Pancreas (tissue), 10 donors: ENCODE measurements at regions not wholly inside any gene's neighbourhood (a gene's known extent, or its start where the extent isn't known, plus 50 kb on each side); places are given as distances from the start of the nearest gene placed in this dataset.

Experiments
- ATAC-seq, 4 donors: fragments of 200-7000 bp; cut with Tn5 transposase; one replicate each; pipeline versions ENCODE4 v1.8.0 to v1.9.1; 2020; ENCODE audit warnings: mild to moderate bottlenecking in 4 of 4, moderate library complexity in 4 of 4
- DNase-seq, 6 donors: peaks; one replicate each; pipeline ENCODE4 v3.0.0-alpha.2; 2020
- FAIRE-seq: peaks from 2 replicates; lab custom pipeline; 2012; peaks lifted over from hg19 to GRCh38; lab: Jason Lieb, UNC
- H3K27ac ChIP-seq, 4 donors: fragments of 200-600 bp; sonication (generic); 1 replicate in 3 of 4; 2 replicates in 1 of 4; pipeline versions ENCODE4 v1.5.0 to v1.8.0; 2020
- H3K27me3 ChIP-seq, 4 donors: fragments of 200-600 bp; one replicate each; pipeline ENCODE4 v1.8.0; 2021
- H3K36me3 ChIP-seq, 3 donors: fragments of 200-600 bp; sonication (generic) in 1 of 3; one replicate each; pipeline versions ENCODE4 v1.5.0 to v1.8.0; 2020 to 2021
- H3K4me1 ChIP-seq, 3 donors: fragments of 200-600 bp; one replicate each; pipeline ENCODE4 v1.8.0; 2021
- H3K4me3 ChIP-seq, 4 donors: fragments of 200-600 bp; sonication (generic) in 2 of 4; one replicate each; pipeline versions ENCODE4 v1.5.0 to v1.8.0; 2020 to 2021
- H3K9me3 ChIP-seq, 4 donors: fragments of 200-600 bp; one replicate each; pipeline ENCODE4 v1.8.0; 2021
- WGBS, 2 donors: extraction: QIAGEN DNeasy Blood & Tissue Kit; methylation state at CpG; one replicate each; pipeline ENCODE4 v1.1.7; 2013; 5-methylcytosine and 5-hydroxymethylcytosine counted together
- intact Hi-C, 3 donors: fragments of 100-400 bp; cut with DNase I; formaldehyde crosslinking; loops; one replicate each; pipeline versions ENCODE4 v1.11.1 to v1.14.2; 2022
- TF ChIP-seq, protein P1 (sequence below), 4 donors: fragments of 200-600 bp; sonication (generic) in 3 of 4; IDR thresholded peaks; one replicate each; pipeline versions ENCODE4 v1.5.0 to v1.8.0; 2021; ENCODE audit warnings: antibody characterized with exemption in 4 of 4
- donor health status: healthy with polysubstance abuse.
- donor health status: DM: no; HTN: no; CAD: no; lungs with moderate emphysema.
- donor health status: DM: no; HTN: no; CAD: no.
- donor health status: control.
- donor health status: control.
- donor health status: Bipolar disorder and iron deficiency.
- donor health status: DM: yes; HTN: yes; CAD: no.
- donor health status: DM: no; HTN: no; CAD: no.
- donor health status: DM: no; HTN: no; CAD: no.
- donor health status: DM: yes; HTN: yes; CAD: no.

DNA sequence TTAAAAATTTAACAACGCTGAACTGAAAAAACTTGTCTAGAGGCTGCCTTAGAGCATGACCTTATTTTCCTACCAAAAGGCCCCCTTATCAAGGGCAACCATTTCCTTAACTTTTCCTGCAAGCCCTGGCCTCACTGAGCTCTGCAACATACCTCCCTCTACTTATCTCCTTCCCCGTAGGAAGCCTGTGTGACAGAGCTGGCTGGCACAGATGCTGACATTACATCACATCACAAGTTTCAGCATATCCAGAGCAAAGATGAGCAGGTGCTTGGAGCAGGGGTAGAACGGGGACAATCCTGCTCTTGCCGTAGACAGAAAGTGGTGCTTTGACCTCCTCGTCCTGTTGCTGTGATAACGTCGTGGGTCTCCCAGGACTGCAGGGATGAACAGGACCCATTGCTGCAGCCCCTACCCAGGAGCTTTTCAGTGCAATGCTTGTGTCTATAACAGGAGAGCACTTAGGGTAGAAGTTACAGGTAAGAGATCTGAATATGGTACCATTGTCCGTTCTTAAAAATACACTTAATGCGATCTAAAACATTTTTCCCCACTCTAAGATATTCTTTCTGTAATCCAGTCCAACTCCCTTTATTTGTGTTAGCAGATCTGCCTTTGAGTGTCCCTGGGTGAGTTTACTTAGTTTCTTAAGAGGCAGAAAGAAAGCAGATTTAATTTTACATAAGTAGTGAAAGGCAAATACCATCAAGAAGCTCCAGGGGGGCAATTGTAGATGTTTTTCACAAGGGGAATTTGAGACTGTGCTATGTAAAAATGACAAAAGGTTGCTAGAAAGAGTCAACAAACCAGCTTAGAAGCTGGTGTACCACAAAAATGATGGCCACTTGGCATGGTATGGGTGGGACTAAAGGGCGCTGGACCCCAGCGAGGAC lies 101.9 kb upstream of the EFNA5 start:
- Histone ChIP-seq H3K27ac (no peak overlapping the region), H3K9me3 (no peaks in the 10 kb centered on the region), H3K4me1 (no peaks in the 10 kb centered on the region), H3K36me3 (no peaks in the 10 kb centered on the region), H3K27me3 (no peaks in the 10 kb centered on the region), H3K4me3 (no peak overlapping the region)
- FAIRE-seq (no peak), DNase-seq (no peak), ATAC-seq (no peak)
- TF ChIP-seq, protein P1, sequence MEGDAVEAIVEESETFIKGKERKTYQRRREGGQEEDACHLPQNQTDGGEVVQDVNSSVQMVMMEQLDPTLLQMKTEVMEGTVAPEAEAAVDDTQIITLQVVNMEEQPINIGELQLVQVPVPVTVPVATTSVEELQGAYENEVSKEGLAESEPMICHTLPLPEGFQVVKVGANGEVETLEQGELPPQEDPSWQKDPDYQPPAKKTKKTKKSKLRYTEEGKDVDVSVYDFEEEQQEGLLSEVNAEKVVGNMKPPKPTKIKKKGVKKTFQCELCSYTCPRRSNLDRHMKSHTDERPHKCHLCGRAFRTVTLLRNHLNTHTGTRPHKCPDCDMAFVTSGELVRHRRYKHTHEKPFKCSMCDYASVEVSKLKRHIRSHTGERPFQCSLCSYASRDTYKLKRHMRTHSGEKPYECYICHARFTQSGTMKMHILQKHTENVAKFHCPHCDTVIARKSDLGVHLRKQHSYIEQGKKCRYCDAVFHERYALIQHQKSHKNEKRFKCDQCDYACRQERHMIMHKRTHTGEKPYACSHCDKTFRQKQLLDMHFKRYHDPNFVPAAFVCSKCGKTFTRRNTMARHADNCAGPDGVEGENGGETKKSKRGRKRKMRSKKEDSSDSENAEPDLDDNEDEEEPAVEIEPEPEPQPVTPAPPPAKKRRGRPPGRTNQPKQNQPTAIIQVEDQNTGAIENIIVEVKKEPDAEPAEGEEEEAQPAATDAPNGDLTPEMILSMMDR (IDR thresholded peaks at IDR 0.05): no peak
- intact Hi-C loops: no loop called here
- WGBS, 2 donors: 53 to 56% methylated on average over 11 of the region's 11 CpGs

DNA sequence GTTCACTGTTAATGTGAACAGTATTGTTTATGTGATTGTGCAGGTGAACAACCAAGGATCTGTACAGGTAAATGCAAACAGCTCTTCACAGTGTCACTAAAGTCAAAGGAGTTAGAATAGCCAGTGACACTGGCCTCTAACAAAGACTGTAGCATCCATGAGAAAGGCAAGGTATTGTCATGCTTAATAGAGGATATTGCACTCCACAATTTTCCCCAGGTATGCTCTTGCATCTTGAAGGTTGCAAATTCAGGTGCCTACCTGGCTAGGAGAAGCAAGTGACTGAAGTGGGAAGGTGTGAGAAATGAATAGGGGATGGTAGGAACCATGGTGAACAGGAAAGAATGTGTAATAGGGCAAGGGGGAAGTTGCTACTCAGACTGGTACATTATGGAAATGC lies 101.2 kb upstream of the EFNA5 start:
- TF ChIP-seq, protein P1 (IDR thresholded peaks at IDR 0.05): no peak

DNA sequence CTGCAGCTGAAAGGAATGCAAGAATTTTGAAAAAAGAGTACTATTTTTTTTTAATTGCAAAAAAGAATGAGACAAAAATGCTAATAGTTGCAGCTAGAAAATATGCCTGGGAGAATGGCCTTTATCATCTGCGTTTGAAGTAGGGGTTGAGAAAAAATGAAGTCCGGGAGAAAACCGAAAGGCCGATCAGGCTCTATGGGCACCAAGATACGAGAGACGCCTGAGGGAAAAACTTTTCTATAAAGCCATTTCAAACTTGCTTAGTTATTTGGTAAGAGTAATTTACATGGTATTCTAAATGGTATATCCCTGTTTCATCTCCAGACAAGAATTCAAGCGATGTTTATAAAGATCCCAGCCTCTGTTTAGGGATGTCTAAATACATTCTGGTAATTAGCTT lies 99.3 kb upstream of the EFNA5 start:
- intact Hi-C loops: no loop called here
- H3K4me1 ChIP-seq: no peaks in the 10 kb centered on the region
- WGBS, 2 donors: 79 to 86% methylated on average over 7 of the region's 7 CpGs
- no peaks in the 10 kb centered on the region for H3K27me3 ChIP-seq
- H3K4me3 ChIP-seq: no peak overlapping the region
- no peak for ATAC-seq
- TF ChIP-seq, protein P1 (IDR thresholded peaks at IDR 0.05): no peak
- H3K27ac ChIP-seq: no peak overlapping the region
- no peaks in the 10 kb centered on the region for H3K36me3 ChIP-seq
- H3K9me3 ChIP-seq: no peaks in the 10 kb centered on the region
- FAIRE-seq: no peak
- DNase-seq: no peak

More for the DNA sequence above, 101.2 kb upstream of the EFNA5 start:
- ATAC-seq: no peak
- FAIRE-seq: no peak
- H3K4me3 ChIP-seq: no peak overlapping the region
- DNase-seq: no peak
- no peak overlapping the region for H3K27ac ChIP-seq
- no peaks in the 10 kb centered on the region for H3K36me3 ChIP-seq
- H3K9me3 ChIP-seq: no peaks in the 10 kb centered on the region
- H3K27me3 ChIP-seq: no peaks in the 10 kb centered on the region
- intact Hi-C loops: no loop called here
- no peaks in the 10 kb centered on the region for H3K4me1 ChIP-seq

DNA sequence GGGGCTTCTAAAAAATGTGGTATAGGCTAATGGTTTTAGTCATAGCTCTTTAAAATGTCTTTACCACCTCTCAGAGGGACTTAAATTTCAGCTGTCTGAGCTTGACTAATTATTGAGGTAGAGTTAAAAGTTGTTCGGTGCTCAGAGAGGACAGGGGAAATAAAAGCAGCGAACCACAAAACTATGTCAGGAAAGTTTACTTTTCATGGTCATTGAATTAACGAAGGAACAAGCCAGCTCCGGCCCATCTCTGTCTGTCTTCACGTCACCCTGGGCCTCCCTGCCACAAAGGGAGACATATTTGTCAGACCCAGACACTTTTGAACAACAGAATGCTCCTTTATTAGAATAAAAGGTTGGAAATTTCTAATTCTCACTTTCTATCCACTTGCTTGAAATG lies 98.8 kb upstream of the EFNA5 start:
- Histone ChIP-seq H3K9me3 (no peaks in the 10 kb centered on the region), H3K27ac (no peak overlapping the region), H3K4me1 (no peaks in the 10 kb centered on the region), H3K27me3 (no peaks in the 10 kb centered on the region), H3K4me3 (no peak overlapping the region), H3K36me3 (no peaks in the 10 kb centered on the region)
- TF ChIP-seq, protein P1 (IDR thresholded peaks at IDR 0.05): no peak
- ATAC-seq (no peak), FAIRE-seq (no peak), DNase-seq (no peak)
- intact Hi-C loops: no loop called here
- WGBS, 2 donors: 70 to 71% methylated on average over 5 of the region's 5 CpGs

DNA sequence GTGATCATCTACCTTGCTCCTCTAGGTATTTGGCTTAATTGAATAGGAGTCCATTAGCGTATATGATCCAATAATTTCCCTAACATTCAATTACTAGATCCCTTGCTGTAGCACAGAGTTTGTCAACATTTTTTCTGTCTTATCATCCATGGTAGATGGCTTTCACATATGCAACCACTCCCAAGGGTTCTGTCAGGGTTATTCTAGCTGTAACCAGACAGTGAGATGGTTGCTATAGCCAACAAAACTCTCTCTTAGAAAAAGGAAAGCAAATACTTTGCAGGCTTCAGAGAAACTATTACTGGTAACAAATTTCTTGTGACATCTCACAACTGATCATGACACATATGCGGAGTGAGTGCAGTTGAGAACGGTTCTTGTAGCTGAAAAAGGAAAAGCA lies 96.2 kb upstream of the EFNA5 start:
- FAIRE-seq (no peak), ATAC-seq (no peak), DNase-seq (no peak)
- Histone ChIP-seq H3K4me1 (no peaks in the 10 kb centered on the region), H3K36me3 (no peaks in the 10 kb centered on the region), H3K4me3 (no peak overlapping the region), H3K27ac (no peak overlapping the region), H3K27me3 (no peaks in the 10 kb centered on the region), H3K9me3 (no peaks in the 10 kb centered on the region)
- WGBS, 2 donors: 85 to 89% methylated on average over 3 of the region's 3 CpGs
- TF ChIP-seq, protein P1 (IDR thresholded peaks at IDR 0.05): no peak
- intact Hi-C loops: no loop called here
